ENCODE measurements at regions not wholly inside any gene's neighbourhood (a gene's known extent, or its start where the extent isn't known, plus 50 kb on each side); places are given as distances from the start of the nearest gene placed in this dataset.
A peak's percentile ranks its signal among the peaks of the same experiment; 100 is the strongest.

GRCh38 chr11:25734591-25735211 lies 597.2 kb upstream of the ANO3 start:
- peak; percentile 73 for FAIRE-seq

GRCh38 chr11:25737071-25737675 lies 594.8 kb upstream of the ANO3 start:
- H3K4me3 ChIP-seq (ENCODE audit: control insufficient read depth in 2 of 3, extremely low read depth in 1 of 3, insufficient read depth in 2 of 3, low read depth in 1 of 3, low read length in 3 of 3): no peak overlapping the region
- TF ChIP-seq CTCF (optimal IDR thresholded peaks at IDR 0.05 in 1 of 3, IDR thresholded peaks at IDR 0.05 in 1 of 3, conservative IDR thresholded peaks at IDR 0.05 in 1 of 3; ENCODE audit: extremely low read depth in 1 of 3, insufficient read depth in 2 of 3, low read length in 3 of 3) (no peak), EZH2 (IDR thresholded peaks at IDR 0.05; ENCODE audit: low read length) (no peak)
- no peak overlapping the region for H2AFZ ChIP-seq (ENCODE audit: control insufficient read depth, low read length)
- H3K9ac ChIP-seq (ENCODE audit: control insufficient read depth, extremely low read depth, insufficient read depth, low read length): no peak overlapping the region
- H4K20me1 ChIP-seq (ENCODE audit: control insufficient read depth, extremely low read depth, insufficient read depth, low read length): no peaks in the 10 kb centered on the region
- DNase-seq (ENCODE audit: low read depth, low spot score): no peak
- H3K27me3 ChIP-seq (ENCODE audit: control insufficient read depth, extremely low read depth, insufficient read depth, low read length): no peaks in the 10 kb centered on the region
- FAIRE-seq: no peak
- no peaks in the 10 kb centered on the region for H3K79me2 ChIP-seq (ENCODE audit: control insufficient read depth, insufficient read depth, low read length)
- H3K9me3 ChIP-seq (ENCODE audit: control insufficient read depth, low read depth, low read length): no peaks in the 10 kb centered on the region
- dilution Hi-C loops (cut with MboI; ENCODE audit: extremely low pct_ligation_motif_present, low sequenced_read_pairs): no loop called here
- H3K36me3 ChIP-seq (ENCODE audit: control insufficient read depth in 2 of 2, extremely low read depth in 1 of 2, insufficient read depth in 2 of 2, low read length in 2 of 2): no peaks in the 10 kb centered on the region
- no peaks in the 10 kb centered on the region for H3K4me1 ChIP-seq (ENCODE audit: control insufficient read depth, extremely low read depth, insufficient read depth, low read length)
- no peak overlapping the region for H3K27ac ChIP-seq (ENCODE audit: control insufficient read depth, insufficient read depth, low read length)
- H3K9me1 ChIP-seq (ENCODE audit: control insufficient read depth, extremely low read depth, insufficient read depth, low read length): no peaks in the 10 kb centered on the region
- H3K4me2 ChIP-seq (ENCODE audit: control insufficient read depth, extremely low read depth, insufficient read depth, low read depth, low read length): no peak overlapping the region

More at GRCh38 chr11:25734591-25735211, 597.2 kb upstream of the ANO3 start:
- Histone ChIP-seq H3K9ac (ENCODE audit: control insufficient read depth, extremely low read depth, insufficient read depth, low read length) (no peak overlapping the region), H2AFZ (ENCODE audit: control insufficient read depth, low read length) (no peak overlapping the region), H3K27me3 (ENCODE audit: control insufficient read depth, extremely low read depth, insufficient read depth, low read length) (no peaks in the 10 kb centered on the region), H3K4me3 (ENCODE audit: control insufficient read depth in 2 of 3, extremely low read depth in 1 of 3, insufficient read depth in 2 of 3, low read depth in 1 of 3, low read length in 3 of 3) (no peak overlapping the region), H3K9me1 (ENCODE audit: control insufficient read depth, extremely low read depth, insufficient read depth, low read length) (no peaks in the 10 kb centered on the region), H3K36me3 (ENCODE audit: control insufficient read depth in 2 of 2, extremely low read depth in 1 of 2, insufficient read depth in 2 of 2, low read length in 2 of 2) (no peaks in the 10 kb centered on the region), H3K4me1 (ENCODE audit: control insufficient read depth, extremely low read depth, insufficient read depth, low read length) (no peaks in the 10 kb centered on the region), H3K9me3 (ENCODE audit: control insufficient read depth, low read depth, low read length) (no peaks in the 10 kb centered on the region), H3K27ac (ENCODE audit: control insufficient read depth, insufficient read depth, low read length) (no peak overlapping the region), H3K4me2 (ENCODE audit: control insufficient read depth, extremely low read depth, insufficient read depth, low read depth, low read length) (no peak overlapping the region), H4K20me1 (ENCODE audit: control insufficient read depth, extremely low read depth, insufficient read depth, low read length) (no peaks in the 10 kb centered on the region), H3K79me2 (ENCODE audit: control insufficient read depth, insufficient read depth, low read length) (no peaks in the 10 kb centered on the region)
- dilution Hi-C loops (cut with MboI; ENCODE audit: extremely low pct_ligation_motif_present, low sequenced_read_pairs): no loop called here
- TF ChIP-seq EZH2 (IDR thresholded peaks at IDR 0.05; ENCODE audit: low read length) (no peak), CTCF (optimal IDR thresholded peaks at IDR 0.05 in 1 of 3, IDR thresholded peaks at IDR 0.05 in 1 of 3, conservative IDR thresholded peaks at IDR 0.05 in 1 of 3; ENCODE audit: extremely low read depth in 1 of 3, insufficient read depth in 2 of 3, low read length in 3 of 3) (peak in 2 of 3 experiments; percentile 49 to 58)
- no peak for DNase-seq (ENCODE audit: low read depth, low spot score)

Measured in keratinocyte (primary cell).